Keratinocyte (primary cell): ENCODE measurements at regions not wholly inside any gene's neighbourhood (a gene's known extent, or its start where the extent isn't known, plus 50 kb on each side); places are given as distances from the start of the nearest gene placed in this dataset.
A peak's percentile ranks its signal among the peaks of the same experiment; 100 is the strongest.

Experiments
- DNase-seq: peaks from one replicate; pipeline ENCODE4 v3.0.0-alpha.2; 2011; ENCODE audit warnings: low read depth, missing footprints, low spot score
- FAIRE-seq: peaks from 2 replicates; lab custom pipeline; 2011; peaks lifted over from hg19 to GRCh38; lab: Jason Lieb, UNC
- H2AFZ ChIP-seq: 2 replicates; pipeline ENCODE4 v1.6.0; 2012; ENCODE audit warnings: low read length, control low read depth, inconsistent platforms; ENCODE audit not compliant: control insufficient read depth
- H3K27ac ChIP-seq: 2 replicates; pipeline ENCODE4 v1.5.1; 2011; ENCODE audit warnings: low read length; ENCODE audit not compliant: control insufficient read depth, insufficient read depth
- H3K27me3 ChIP-seq: 3 replicates; pipeline ENCODE4 v1.6.0; 2011; ENCODE audit warnings: low read length; ENCODE audit not compliant: control insufficient read depth, insufficient read depth; ENCODE audit errors: extremely low read depth
- H3K36me3 ChIP-seq, 2 experiments: 2 replicates in 1 of 2; 3 replicates in 1 of 2; pipeline ENCODE4 v1.5.1; 2011; ENCODE audit warnings: low read length in 2 of 2, mild to moderate bottlenecking in 1 of 2; ENCODE audit not compliant: control insufficient read depth in 2 of 2, insufficient read depth in 2 of 2; ENCODE audit errors: extremely low read depth in 1 of 2
- H3K4me1 ChIP-seq: 3 replicates; pipeline ENCODE4 v1.5.1; 2011; ENCODE audit warnings: low read length; ENCODE audit not compliant: control insufficient read depth, insufficient read depth; ENCODE audit errors: extremely low read depth
- H3K4me2 ChIP-seq: 3 replicates; pipeline ENCODE4 v1.6.0; 2011; ENCODE audit warnings: low read depth, low read length; ENCODE audit not compliant: control insufficient read depth, insufficient read depth; ENCODE audit errors: extremely low read depth
- H3K4me3 ChIP-seq, 3 experiments: fragments of 200-600 bp in 1 of 3; sonication (generic) in 1 of 3; 2 replicates in 2 of 3; 3 replicates in 1 of 3; pipeline ENCODE4 v1.5.1; 2011 to 2016; ENCODE audit warnings: low read length in 3 of 3, mild to moderate bottlenecking in 3 of 3, control low read depth in 2 of 3, inconsistent platforms in 1 of 3, low read depth in 1 of 3, mixed read lengths in 1 of 3, mixed run types in 1 of 3, moderate library complexity in 1 of 3; ENCODE audit not compliant: control insufficient read depth in 2 of 3, insufficient read depth in 2 of 3; ENCODE audit errors: extremely low read depth in 1 of 3
- H3K79me2 ChIP-seq: 2 replicates; pipeline ENCODE4 v1.6.0; 2012; ENCODE audit warnings: low read length; ENCODE audit not compliant: control insufficient read depth, insufficient read depth
- H3K9ac ChIP-seq: 3 replicates; pipeline ENCODE4 v1.6.0; 2011; ENCODE audit warnings: low read length; ENCODE audit not compliant: control insufficient read depth, insufficient read depth; ENCODE audit errors: extremely low read depth
- H3K9me1 ChIP-seq: 3 replicates; pipeline ENCODE4 v1.6.0; 2011; ENCODE audit warnings: low read length; ENCODE audit not compliant: control insufficient read depth, insufficient read depth; ENCODE audit errors: extremely low read depth
- H3K9me3 ChIP-seq: 2 replicates; pipeline ENCODE4 v1.5.1; 2012; ENCODE audit warnings: low read depth, low read length; ENCODE audit not compliant: control insufficient read depth
- H4K20me1 ChIP-seq: 3 replicates; pipeline ENCODE4 v1.6.0; 2011; ENCODE audit warnings: low read length; ENCODE audit not compliant: control insufficient read depth, insufficient read depth; ENCODE audit errors: extremely low read depth
- EZH2 ChIP-seq: IDR thresholded peaks from one replicate; pipeline ENCODE4 v1.6.1; 2012; ENCODE audit warnings: inconsistent platforms, mild to moderate bottlenecking, low read length, moderate library complexity
- dilution Hi-C: fragments of 300-500 bp; cut with MboI; formaldehyde crosslinking; loops from one replicate; pipeline ENCODE4 v1.7.0; 2020; ENCODE audit warnings: low sequenced_read_pairs; ENCODE audit not compliant: extremely low pct_ligation_motif_present
- TF ChIP-seq, protein P1 (sequence below), 3 experiments: IDR thresholded peaks in 1 of 3; conservative IDR thresholded peaks in 1 of 3; optimal IDR thresholded peaks in 1 of 3; 2 replicates in 2 of 3; 3 replicates in 1 of 3; pipeline versions ENCODE3 to v1.5.1; 2011; ENCODE audit warnings: low read length in 3 of 3, mild to moderate bottlenecking in 3 of 3, moderate library complexity in 2 of 3, control low read depth in 1 of 3, inconsistent platforms in 1 of 3; ENCODE audit not compliant: insufficient read depth in 2 of 3; ENCODE audit errors: extremely low read depth in 1 of 3

DNA sequence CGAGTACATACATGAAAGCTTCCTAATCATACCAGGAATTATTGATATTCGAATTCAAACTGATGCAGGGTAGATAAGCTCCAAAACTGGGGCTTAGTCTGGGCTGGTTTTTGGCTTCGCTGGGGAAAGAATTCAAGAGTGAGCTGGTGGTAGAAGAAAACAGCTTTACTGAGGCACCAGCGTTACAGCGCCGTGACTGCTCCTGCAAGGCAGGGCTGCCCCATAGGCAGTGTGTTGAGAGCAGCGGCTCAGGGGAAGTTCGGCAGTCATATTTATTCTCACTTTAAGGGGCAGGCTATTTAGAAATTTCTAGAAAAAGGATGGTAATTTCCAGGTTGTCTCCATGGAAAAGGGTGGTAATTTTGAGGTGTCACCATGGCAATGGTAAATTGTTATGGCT, 292.6 kb upstream of the TCF4 start:
- Histone ChIP-seq H3K4me2 (no peak overlapping the region), H2AFZ (no peak overlapping the region), H3K4me3 (no peak overlapping the region), H3K9ac (no peak overlapping the region), H3K36me3 (no peaks in the 10 kb centered on the region), H3K4me1 (no peaks in the 10 kb centered on the region), H4K20me1 (no peaks in the 10 kb centered on the region), H3K9me1 (no peaks in the 10 kb centered on the region), H3K27me3 (no peaks in the 10 kb centered on the region), H3K79me2 (no peaks in the 10 kb centered on the region), H3K9me3 (no peaks in the 10 kb centered on the region), H3K27ac (no peak overlapping the region)
- no peak for FAIRE-seq
- dilution Hi-C loops, result no loop called here
- TF ChIP-seq, protein P1, sequence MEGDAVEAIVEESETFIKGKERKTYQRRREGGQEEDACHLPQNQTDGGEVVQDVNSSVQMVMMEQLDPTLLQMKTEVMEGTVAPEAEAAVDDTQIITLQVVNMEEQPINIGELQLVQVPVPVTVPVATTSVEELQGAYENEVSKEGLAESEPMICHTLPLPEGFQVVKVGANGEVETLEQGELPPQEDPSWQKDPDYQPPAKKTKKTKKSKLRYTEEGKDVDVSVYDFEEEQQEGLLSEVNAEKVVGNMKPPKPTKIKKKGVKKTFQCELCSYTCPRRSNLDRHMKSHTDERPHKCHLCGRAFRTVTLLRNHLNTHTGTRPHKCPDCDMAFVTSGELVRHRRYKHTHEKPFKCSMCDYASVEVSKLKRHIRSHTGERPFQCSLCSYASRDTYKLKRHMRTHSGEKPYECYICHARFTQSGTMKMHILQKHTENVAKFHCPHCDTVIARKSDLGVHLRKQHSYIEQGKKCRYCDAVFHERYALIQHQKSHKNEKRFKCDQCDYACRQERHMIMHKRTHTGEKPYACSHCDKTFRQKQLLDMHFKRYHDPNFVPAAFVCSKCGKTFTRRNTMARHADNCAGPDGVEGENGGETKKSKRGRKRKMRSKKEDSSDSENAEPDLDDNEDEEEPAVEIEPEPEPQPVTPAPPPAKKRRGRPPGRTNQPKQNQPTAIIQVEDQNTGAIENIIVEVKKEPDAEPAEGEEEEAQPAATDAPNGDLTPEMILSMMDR (optimal IDR thresholded peaks at IDR 0.05 in 1 of 3, IDR thresholded peaks at IDR 0.05 in 1 of 3, conservative IDR thresholded peaks at IDR 0.05 in 1 of 3; ENCODE audit: extremely low read depth in 1 of 3, insufficient read depth in 2 of 3, low read length in 3 of 3), result no peak
- no peak for TF ChIP-seq EZH2
- no peak for DNase-seq

DNA sequence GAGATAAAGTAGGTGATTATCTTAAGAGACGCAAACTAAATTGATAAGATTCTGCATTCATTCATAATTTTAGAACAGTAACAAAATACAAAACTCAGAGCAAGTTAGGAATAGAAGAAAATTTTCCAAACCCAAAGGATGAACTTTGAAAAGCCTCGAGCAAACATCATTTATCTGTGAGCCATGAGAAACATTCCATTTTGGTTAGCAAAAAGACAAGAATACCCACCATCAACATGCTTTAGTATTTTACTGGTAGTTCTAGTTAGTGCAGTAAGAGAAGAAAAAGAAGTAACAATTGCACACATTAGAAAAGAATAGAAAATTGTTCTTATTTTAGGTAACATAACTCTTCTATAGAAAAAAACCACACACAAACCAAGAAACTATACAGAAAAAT, 291.3 kb upstream of the TCF4 start:
- no peak for DNase-seq
- no peak overlapping the region for H3K27ac ChIP-seq
- H4K20me1 ChIP-seq, result no peaks in the 10 kb centered on the region
- no peak overlapping the region for H2AFZ ChIP-seq
- no peaks in the 10 kb centered on the region for H3K9me3 ChIP-seq
- no peak overlapping the region for H3K4me2 ChIP-seq
- H3K9ac ChIP-seq, result no peak overlapping the region
- H3K4me1 ChIP-seq, result no peaks in the 10 kb centered on the region
- no peaks in the 10 kb centered on the region for H3K36me3 ChIP-seq
- H3K79me2 ChIP-seq, result no peaks in the 10 kb centered on the region
- no peak overlapping the region for H3K4me3 ChIP-seq
- no peak for TF ChIP-seq EZH2
- H3K27me3 ChIP-seq, result no peaks in the 10 kb centered on the region
- dilution Hi-C loops, result no loop called here
- no peak for FAIRE-seq
- no peaks in the 10 kb centered on the region for H3K9me1 ChIP-seq

DNA sequence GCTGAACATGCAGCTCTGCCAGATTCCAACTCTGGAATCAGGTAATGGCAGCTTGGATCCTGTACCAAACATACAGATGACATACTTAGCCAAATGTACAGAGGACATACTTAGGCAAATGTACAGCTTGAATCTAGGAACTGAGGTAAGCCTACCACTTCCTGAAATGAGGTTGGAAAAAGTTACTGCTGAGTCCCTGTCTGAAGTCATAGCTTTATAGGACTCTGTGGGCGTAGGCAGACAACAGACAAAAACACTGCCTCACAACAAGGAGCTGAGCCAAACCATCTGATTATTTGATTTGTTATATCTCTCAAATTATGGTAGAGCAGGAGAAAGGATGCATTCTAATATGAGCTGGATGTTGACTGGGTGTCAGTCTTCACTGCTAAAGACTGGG, 290.2 kb upstream of the TCF4 start:
- H4K20me1 ChIP-seq, result no peaks in the 10 kb centered on the region
- dilution Hi-C loops, result no loop called here
- no peak overlapping the region for H3K4me2 ChIP-seq
- no peaks in the 10 kb centered on the region for H3K79me2 ChIP-seq
- no peak for TF ChIP-seq EZH2
- TF ChIP-seq, protein P1 (optimal IDR thresholded peaks at IDR 0.05 in 1 of 3, IDR thresholded peaks at IDR 0.05 in 1 of 3, conservative IDR thresholded peaks at IDR 0.05 in 1 of 3; ENCODE audit: extremely low read depth in 1 of 3, insufficient read depth in 2 of 3, low read length in 3 of 3), result no peak
- no peaks in the 10 kb centered on the region for H3K36me3 ChIP-seq
- no peaks in the 10 kb centered on the region for H3K4me1 ChIP-seq
- H3K9ac ChIP-seq, result no peak overlapping the region
- H3K27me3 ChIP-seq, result no peaks in the 10 kb centered on the region
- H2AFZ ChIP-seq, result no peak overlapping the region
- DNase-seq (no peak), FAIRE-seq (peak; percentile 58)
- no peak overlapping the region for H3K27ac ChIP-seq
- H3K4me3 ChIP-seq, result no peak overlapping the region
- H3K9me3 ChIP-seq, result no peaks in the 10 kb centered on the region
- H3K9me1 ChIP-seq, result no peaks in the 10 kb centered on the region
